ENCODE measurements at regions not wholly inside any gene's neighbourhood (a gene's known extent, or its start where the extent isn't known, plus 50 kb on each side); places are given as distances from the start of the nearest gene placed in this dataset.

GRCh38 chr11:28877340-28877739 is 769.2 kb downstream of the METTL15 start:
- no peak overlapping the region for H3K4me3 Mint-ChIP-seq
- no peak for TF ChIP-seq CTCF (IDR thresholded peaks at IDR 0.05)
- H3K4me1 Mint-ChIP-seq = no peaks in the 10 kb centered on the region
- DNase-seq (no peak), ATAC-seq (ENCODE audit: low read depth) (no peak)
- intact Hi-C loops (cut with micrococcal nuclease) = no loop called here
- ChIA-PET POLR2A (no interaction called here), CTCF (no interaction called here)
- H3K27ac Mint-ChIP-seq = no peak overlapping the region
- H3K9me3 Mint-ChIP-seq = no peaks in the 10 kb centered on the region
- no peaks in the 10 kb centered on the region for H3K27me3 Mint-ChIP-seq
- no peaks in the 10 kb centered on the region for H3K36me3 Mint-ChIP-seq (ENCODE audit: low read depth)

- ChIA-PET POLR2A (no interaction called here), CTCF (no interaction called here)
- Mint-ChIP-seq H3K4me3 (no peak overlapping the region), H3K27ac (no peak overlapping the region), H3K9me3 (no peaks in the 10 kb centered on the region), H3K36me3 (ENCODE audit: low read depth) (no peaks in the 10 kb centered on the region), H3K4me1 (no peaks in the 10 kb centered on the region), H3K27me3 (no peaks in the 10 kb centered on the region)
- DNase-seq = no peak
- intact Hi-C loops (cut with micrococcal nuclease) = no loop called here
- no peak for ATAC-seq (ENCODE audit: low read depth)
- no peak for TF ChIP-seq CTCF (IDR thresholded peaks at IDR 0.05)
Measured at GRCh38 chr11:28874706-28875105, 766.5 kb downstream of the METTL15 start.

GRCh38 chr11:28871090-28871489 is 762.9 kb downstream of the METTL15 start:
- Mint-ChIP-seq H3K4me3 (no peak overlapping the region), H3K27me3 (no peaks in the 10 kb centered on the region), H3K27ac (no peak overlapping the region), H3K36me3 (ENCODE audit: low read depth) (no peaks in the 10 kb centered on the region), H3K4me1 (no peaks in the 10 kb centered on the region), H3K9me3 (peaks cover 6% of the 10 kb centered on the region)
- no peak for DNase-seq
- no peak for ATAC-seq (ENCODE audit: low read depth)
- no peak for TF ChIP-seq CTCF (IDR thresholded peaks at IDR 0.05)
- intact Hi-C loops (cut with micrococcal nuclease) = no loop called here
- ChIA-PET CTCF (no interaction called here), POLR2A (no interaction called here)

GRCh38 chr11:28863422-28863821 is 755.2 kb downstream of the METTL15 start:
- no peak overlapping the region for H3K27ac Mint-ChIP-seq
- TF ChIP-seq CTCF (IDR thresholded peaks at IDR 0.05) = no peak
- H3K27me3 Mint-ChIP-seq = no peaks in the 10 kb centered on the region
- CTCF ChIA-PET = no interaction called here
- intact Hi-C loops (cut with micrococcal nuclease) = no loop called here
- DNase-seq (no peak), ATAC-seq (ENCODE audit: low read depth) (no peak)
- H3K4me3 Mint-ChIP-seq = no peak overlapping the region
- peaks cover 9% of the 10 kb centered on the region for H3K9me3 Mint-ChIP-seq
- H3K36me3 Mint-ChIP-seq (ENCODE audit: low read depth) = no peaks in the 10 kb centered on the region
- POLR2A ChIA-PET = no interaction called here
- H3K4me1 Mint-ChIP-seq = no peaks in the 10 kb centered on the region

- Mint-ChIP-seq H3K36me3 (ENCODE audit: low read depth) (no peaks in the 10 kb centered on the region), H3K4me3 (no peak overlapping the region), H3K27me3 (no peaks in the 10 kb centered on the region), H3K27ac (no peak overlapping the region), H3K4me1 (no peaks in the 10 kb centered on the region), H3K9me3 (peaks cover 9% of the 10 kb centered on the region)
- POLR2A ChIA-PET = no interaction called here
- no peak for ATAC-seq (ENCODE audit: low read depth)
- intact Hi-C loops (cut with micrococcal nuclease) = no loop called here
- CTCF ChIA-PET = no interaction called here
- no peak for DNase-seq
- no peak for TF ChIP-seq CTCF (IDR thresholded peaks at IDR 0.05)
Measured at GRCh38 chr11:28860893-28861292, 752.7 kb downstream of the METTL15 start.
